Lower leg skin (tissue), 4 donors: ENCODE measurements at regions not wholly inside any gene's neighbourhood (a gene's known extent, or its start where the extent isn't known, plus 50 kb on each side); places are given as distances from the start of the nearest gene placed in this dataset.
"Not testable (repeated sequence)": the region's sequence is repeated elsewhere in the genome, so short reads cannot be mapped to it uniquely, and the experiment has no call there.

Experiments
- DNase-seq, 2 donors: peaks; one replicate each; pipeline ENCODE4 v3.0.0-alpha.2; 2019; ENCODE audit warnings: low spot score in 2 of 2
- H3K4me3 ChIP-seq: fragments of 200-600 bp; sonication (generic); 2 replicates; pipeline ENCODE4 v1.5.1; 2017; ENCODE audit warnings: mild to moderate bottlenecking, low read depth; ENCODE audit not compliant: poor library complexity, severe bottlenecking
- POLR2A ChIP-seq, 2 donors: fragments of 450-650 bp; IDR thresholded peaks; one replicate each; pipeline ENCODE4 v1.6.1; 2016 to 2017; ENCODE audit warnings: antibody characterized with exemption in 2 of 2, mild to moderate bottlenecking in 1 of 2, moderate library complexity in 1 of 2
- WGBS, 2 donors: methylation state at CpG; one replicate each; pipeline ENCODE4 v1.1.5; 2018; 5-methylcytosine and 5-hydroxymethylcytosine counted together
- intact Hi-C: fragments of 100-400 bp; cut with DNase I; formaldehyde crosslinking; loops from one replicate; pipeline ENCODE4 v1.15.0; 2023; ENCODE audit warnings: low total_unique reads
- TF ChIP-seq, protein P1 (sequence below), 3 donors: fragments of 450-650 bp; IDR thresholded peaks; one replicate each; pipeline ENCODE4 v1.5.1; 2016; ENCODE audit warnings: antibody characterized with exemption in 3 of 3, mild to moderate bottlenecking in 3 of 3, moderate library complexity in 2 of 3

DNA sequence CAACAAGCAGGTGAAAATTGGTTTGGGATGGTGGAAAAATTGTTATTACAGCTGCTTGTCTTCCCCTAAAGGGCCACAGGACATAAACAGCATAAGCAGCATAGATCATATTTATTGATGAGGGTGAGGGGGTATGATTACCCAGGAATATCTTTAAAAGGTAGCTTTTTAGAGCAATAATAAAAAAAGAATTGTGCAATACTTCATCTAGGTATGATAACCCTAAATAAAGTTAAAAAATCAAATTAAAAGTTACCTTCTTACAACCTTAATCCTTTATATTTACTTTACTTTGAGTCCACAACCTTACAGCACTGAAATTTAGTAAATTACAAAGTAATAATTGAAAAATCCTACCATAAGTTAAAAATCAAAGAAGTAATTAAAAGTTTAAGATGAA is 653.3 kb upstream of the RGS18 start:
- TF ChIP-seq, protein P1, sequence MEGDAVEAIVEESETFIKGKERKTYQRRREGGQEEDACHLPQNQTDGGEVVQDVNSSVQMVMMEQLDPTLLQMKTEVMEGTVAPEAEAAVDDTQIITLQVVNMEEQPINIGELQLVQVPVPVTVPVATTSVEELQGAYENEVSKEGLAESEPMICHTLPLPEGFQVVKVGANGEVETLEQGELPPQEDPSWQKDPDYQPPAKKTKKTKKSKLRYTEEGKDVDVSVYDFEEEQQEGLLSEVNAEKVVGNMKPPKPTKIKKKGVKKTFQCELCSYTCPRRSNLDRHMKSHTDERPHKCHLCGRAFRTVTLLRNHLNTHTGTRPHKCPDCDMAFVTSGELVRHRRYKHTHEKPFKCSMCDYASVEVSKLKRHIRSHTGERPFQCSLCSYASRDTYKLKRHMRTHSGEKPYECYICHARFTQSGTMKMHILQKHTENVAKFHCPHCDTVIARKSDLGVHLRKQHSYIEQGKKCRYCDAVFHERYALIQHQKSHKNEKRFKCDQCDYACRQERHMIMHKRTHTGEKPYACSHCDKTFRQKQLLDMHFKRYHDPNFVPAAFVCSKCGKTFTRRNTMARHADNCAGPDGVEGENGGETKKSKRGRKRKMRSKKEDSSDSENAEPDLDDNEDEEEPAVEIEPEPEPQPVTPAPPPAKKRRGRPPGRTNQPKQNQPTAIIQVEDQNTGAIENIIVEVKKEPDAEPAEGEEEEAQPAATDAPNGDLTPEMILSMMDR (IDR thresholded peaks at IDR 0.05) = no peak
- TF ChIP-seq POLR2A (IDR thresholded peaks at IDR 0.05) = no peak
- DNase-seq = no peak
- intact Hi-C loops = no loop called here
- H3K4me3 ChIP-seq = no peak overlapping the region

DNA sequence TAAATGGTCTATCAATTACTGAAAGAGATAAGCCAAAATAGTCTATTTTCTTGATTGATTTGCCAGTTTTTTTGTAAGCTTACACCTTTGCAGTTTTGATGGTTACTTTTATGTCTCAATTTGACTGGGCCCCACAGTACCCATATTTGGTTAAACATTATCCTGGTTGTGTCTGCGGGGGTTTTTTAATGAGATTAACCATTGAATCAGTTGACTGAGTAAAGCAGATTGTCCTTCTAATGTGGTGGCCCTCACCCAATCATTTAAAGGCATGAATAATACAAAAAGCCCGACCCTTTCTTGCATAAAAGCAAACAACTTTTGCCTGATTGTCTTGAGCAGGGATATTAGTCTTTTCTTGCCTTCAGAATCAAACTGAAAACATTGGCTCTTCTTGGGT is 650.0 kb upstream of the RGS18 start:
- no peak for DNase-seq
- TF ChIP-seq, protein P1 (IDR thresholded peaks at IDR 0.05) = no peak
- no peak for TF ChIP-seq POLR2A (IDR thresholded peaks at IDR 0.05)
- intact Hi-C loops = no loop called here
- H3K4me3 ChIP-seq = no peak overlapping the region
- WGBS, 2 donors = 84 to 87% methylated on average over 2 of the region's 2 CpGs

DNA sequence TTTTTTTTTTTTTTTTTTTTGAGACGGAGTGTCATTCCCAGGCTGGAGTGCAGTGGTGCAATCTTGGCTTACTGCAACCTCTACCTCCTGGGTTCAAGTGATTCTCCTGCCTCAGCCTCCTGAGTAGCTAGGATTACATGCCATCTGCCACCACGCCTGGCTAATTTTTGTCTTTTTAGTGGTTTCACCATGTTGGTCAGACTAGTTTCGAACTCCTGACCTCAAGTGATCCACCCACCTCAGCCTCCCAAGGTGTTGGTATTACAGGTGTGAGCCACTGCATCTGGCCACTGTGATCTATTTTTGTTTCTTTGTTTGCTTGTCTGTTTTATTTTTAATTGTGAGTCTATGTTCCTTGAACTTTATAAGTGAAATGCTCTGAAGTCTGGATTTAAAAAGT is 646.8 kb upstream of the RGS18 start:
- intact Hi-C loops, DNase-seq: not testable (repeated sequence)
- 87 to 89% methylated on average over 3 of the region's 3 CpGs for WGBS, 2 donors

DNA sequence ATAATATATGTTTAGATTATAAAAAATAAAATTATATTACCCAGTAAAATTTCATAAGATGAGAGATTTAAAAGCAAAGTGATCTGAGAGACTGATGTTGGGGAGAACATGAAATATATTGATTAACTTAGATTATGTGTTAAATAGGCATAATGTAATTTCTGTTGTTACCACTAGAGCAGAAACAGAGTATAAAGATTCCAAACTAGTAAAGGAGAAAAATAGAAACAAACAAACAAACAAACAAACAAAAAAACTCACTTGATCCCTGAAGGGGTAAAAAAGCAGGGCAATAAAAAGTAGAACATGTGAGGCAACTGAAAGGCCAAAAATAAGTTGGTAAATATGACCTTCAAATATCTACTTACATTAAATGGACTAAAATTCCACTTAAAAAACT is 640.4 kb upstream of the RGS18 start:
- intact Hi-C loops = no loop called here
- DNase-seq = no peak
- H3K4me3 ChIP-seq = no peak overlapping the region
- TF ChIP-seq POLR2A (IDR thresholded peaks at IDR 0.05) = no peak
- TF ChIP-seq, protein P1 (IDR thresholded peaks at IDR 0.05) = no peak

More for the DNA sequence above, 646.8 kb upstream of the RGS18 start:
- H3K4me3 ChIP-seq = not testable (repeated sequence)

DNA sequence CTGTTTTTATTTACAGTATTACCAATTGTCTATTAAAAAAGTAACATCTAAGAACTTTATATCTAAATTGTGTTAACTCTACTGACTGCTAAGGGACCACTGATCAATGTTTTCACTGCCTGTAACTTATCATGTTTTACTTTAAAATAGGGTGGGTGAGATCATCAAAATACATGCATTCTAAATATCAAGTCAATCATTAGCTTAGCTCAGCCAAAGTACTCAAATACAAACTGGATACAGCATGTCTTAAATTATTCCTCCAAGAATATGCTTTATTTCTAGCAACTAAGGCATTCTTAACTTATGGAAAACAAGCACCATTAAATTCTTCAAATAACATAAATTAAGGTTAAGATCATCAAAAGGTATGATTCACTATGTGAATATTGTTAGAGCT is 638.7 kb upstream of the RGS18 start:
- TF ChIP-seq, protein P1 (IDR thresholded peaks at IDR 0.05) = no peak
- TF ChIP-seq POLR2A (IDR thresholded peaks at IDR 0.05) = no peak
- no peak for DNase-seq
- intact Hi-C loops = no loop called here
- no peak overlapping the region for H3K4me3 ChIP-seq

DNA sequence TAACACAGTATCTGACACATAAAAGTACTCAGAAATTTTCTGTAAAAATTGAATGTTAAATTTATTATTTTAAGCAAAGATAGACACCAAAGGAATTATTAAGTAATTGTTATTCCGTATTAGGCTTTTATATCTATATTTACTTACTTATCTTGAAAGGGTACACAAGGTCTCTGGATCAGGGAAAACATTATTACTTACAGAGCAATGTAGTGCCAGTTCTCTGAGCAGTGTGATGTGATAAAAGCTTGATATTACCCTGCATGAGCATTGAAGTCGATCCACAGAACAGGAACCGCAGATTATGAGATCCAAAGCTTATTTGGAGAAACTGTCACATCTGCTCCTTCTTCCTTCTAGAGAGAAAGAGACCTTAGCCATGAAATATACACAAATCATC is 637.9 kb upstream of the RGS18 start:
- H3K4me3 ChIP-seq = no peak overlapping the region
- TF ChIP-seq, protein P1 (IDR thresholded peaks at IDR 0.05) = no peak
- TF ChIP-seq POLR2A (IDR thresholded peaks at IDR 0.05) = no peak
- WGBS, 2 donors = 78 to 84% methylated on average over 3 of the region's 3 CpGs
- DNase-seq = no peak
- intact Hi-C loops = no loop called here

DNA sequence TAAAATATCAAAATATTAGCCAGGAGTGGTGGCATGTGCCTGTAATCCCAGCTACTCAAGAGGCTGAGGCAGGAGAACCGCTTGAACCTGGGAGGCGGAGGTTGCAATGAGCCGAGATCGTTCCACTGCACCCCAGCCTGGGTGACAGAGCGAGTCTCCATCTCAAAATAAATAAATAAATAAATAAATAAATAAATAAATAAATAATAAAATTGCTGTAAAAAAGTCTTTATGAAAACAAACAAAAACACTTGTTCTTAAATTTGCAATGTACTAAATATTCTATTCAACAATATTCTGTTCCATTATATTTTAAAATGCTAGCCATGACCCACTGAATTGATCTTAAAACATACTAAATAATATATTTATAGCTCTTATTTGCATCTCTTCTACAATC is 632.3 kb upstream of the RGS18 start:
- DNase-seq, intact Hi-C loops, H3K4me3 ChIP-seq: not testable (repeated sequence)
- WGBS, 2 donors = 96 to 97% methylated on average over 5 of the region's 5 CpGs
